HG03565 (cell line): ENCODE measurements at regions not wholly inside any gene's neighbourhood (a gene's known extent, or its start where the extent isn't known, plus 50 kb on each side); places are given as distances from the start of the nearest gene placed in this dataset.
"Not testable (repeated sequence)": the region's sequence is repeated elsewhere in the genome, so short reads cannot be mapped to it uniquely, and the experiment has no call there.

Experiments
- ATAC-seq: cut with Tn5 transposase; IDR thresholded peaks from one replicate; pipeline ENCODE4 v1.9.1; 2021; ENCODE audit warnings: mild to moderate bottlenecking, moderate library complexity; ENCODE audit not compliant: unreplicated experiment

GRCh38 chr2:198654646-198655045, 803.1 kb downstream of the SATB2 start:
- no peak for ATAC-seq

- no peak for ATAC-seq
Measured at GRCh38 chr2:198653311-198653710, 804.4 kb downstream of the SATB2 start.

GRCh38 chr2:198652461-198652860, 805.3 kb downstream of the SATB2 start:
- no peak for ATAC-seq

GRCh38 chr2:198645816-198646215, 811.9 kb downstream of the SATB2 start:
- ATAC-seq = no peak

GRCh38 chr2:198641161-198641560, 816.6 kb downstream of the SATB2 start:
- ATAC-seq = no peak

GRCh38 chr2:198640463-198640862, 817.3 kb downstream of the SATB2 start:
- no peak for ATAC-seq

GRCh38 chr2:198639580-198639979, 818.2 kb downstream of the SATB2 start:
- ATAC-seq = no peak

GRCh38 chr2:198638577-198638976, 819.2 kb downstream of the SATB2 start:
- ATAC-seq = no peak

GRCh38 chr2:198630384-198630783, 826.0 kb downstream of the PLCL1 start:
- no peak for ATAC-seq

- no peak for ATAC-seq
Measured at GRCh38 chr2:198628596-198628995, 824.2 kb downstream of the PLCL1 start.

- no peak for ATAC-seq
Measured at GRCh38 chr2:198622986-198623730, 818.8 kb downstream of the PLCL1 start.

GRCh38 chr2:198615972-198616371, 811.6 kb downstream of the PLCL1 start:
- peak; percentile 52 for ATAC-seq

- no peak for ATAC-seq
Measured at GRCh38 chr2:198611201-198611600, 806.8 kb downstream of the PLCL1 start.

- ATAC-seq = no peak
Measured at GRCh38 chr2:198604599-198604998, 800.2 kb downstream of the PLCL1 start.

- not testable (repeated sequence) for ATAC-seq
Measured at GRCh38 chr2:198602986-198603385, 798.6 kb downstream of the PLCL1 start.

- no peak for ATAC-seq
Measured at GRCh38 chr2:198597648-198598047, 793.3 kb downstream of the PLCL1 start.

- ATAC-seq = no peak
Measured at GRCh38 chr2:198596985-198597384, 792.6 kb downstream of the PLCL1 start.

- ATAC-seq = no peak
Measured at GRCh38 chr2:198595721-198596120, 791.3 kb downstream of the PLCL1 start.

- ATAC-seq = no peak
Measured at GRCh38 chr2:198591586-198591985, 787.2 kb downstream of the PLCL1 start.

GRCh38 chr2:198587741-198588140, 783.3 kb downstream of the PLCL1 start:
- ATAC-seq = no peak

- ATAC-seq = no peak
Measured at GRCh38 chr2:198587240-198587639, 782.8 kb downstream of the PLCL1 start.

GRCh38 chr2:198571393-198571792, 767.0 kb downstream of the PLCL1 start:
- ATAC-seq = no peak

GRCh38 chr2:198558176-198558575, 753.8 kb downstream of the PLCL1 start:
- ATAC-seq = no peak
